Esophagus squamous epithelium (tissue), 5 donors: ENCODE measurements at regions not wholly inside any gene's neighbourhood (a gene's known extent, or its start where the extent isn't known, plus 50 kb on each side); places are given as distances from the start of the nearest gene placed in this dataset.

ENCODE experiments used
- DNase-seq: peaks from one replicate; lab custom pipeline; 2025; lab: John Stamatoyannopoulos, UW
- H3K27ac ChIP-seq, 4 donors: fragments of 200-600 bp; sonication (generic); one replicate each; pipeline ENCODE4 v1.5.1; 2016 to 2019; ENCODE audit warnings: mild to moderate bottlenecking in 1 of 4
- H3K27me3 ChIP-seq, 4 donors: fragments of 200-600 bp; sonication (generic); 1 replicate in 3 of 4; 2 replicates in 1 of 4; pipeline versions ENCODE4 v1.5.1 to v1.6.0; 2017 to 2021; ENCODE audit warnings: antibody characterized with exemption in 1 of 4
- H3K36me3 ChIP-seq, 3 donors: fragments of 200-600 bp; sonication (generic); one replicate each; pipeline ENCODE4 v1.5.1; 2016 to 2019
- H3K4me1 ChIP-seq, 3 donors: fragments of 200-600 bp; sonication (generic); one replicate each; pipeline ENCODE4 v1.5.1; 2017 to 2019
- H3K4me3 ChIP-seq, 4 donors: fragments of 200-600 bp; sonication (generic); 1 replicate in 3 of 4; 2 replicates in 1 of 4; pipeline ENCODE4 v1.5.1; 2016 to 2019; ENCODE audit warnings: mild to moderate bottlenecking in 2 of 4, moderate library complexity in 1 of 4
- H3K9me3 ChIP-seq, 3 donors: fragments of 200-600 bp; sonication (generic); one replicate each; pipeline ENCODE4 v1.5.1; 2016 to 2019
- CTCF ChIP-seq, 6 experiments: fragments of 450-650 bp in 4 of 6; fragments of 200-600 bp in 2 of 6; sonication (generic) in 2 of 6; IDR thresholded peaks; one replicate each; pipeline ENCODE4 v1.5.1; 2016 to 2019; ENCODE audit warnings: antibody characterized with exemption in 6 of 6, mild to moderate bottlenecking in 4 of 6, moderate library complexity in 4 of 6
- POLR2A ChIP-seq, 4 donors: fragments of 450-650 bp; IDR thresholded peaks; one replicate each; pipeline ENCODE4 v1.6.1; 2017; ENCODE audit warnings: antibody characterized with exemption in 4 of 4, mild to moderate bottlenecking in 4 of 4, moderate library complexity in 3 of 4
- WGBS, 2 donors: methylation state at CpG; one replicate each; pipeline ENCODE4 v1.1.5; 2018; 5-methylcytosine and 5-hydroxymethylcytosine counted together
- intact Hi-C: fragments of 100-400 bp; cut with DNase I; formaldehyde crosslinking; loops from one replicate; pipeline ENCODE4 v1.15.0; 2022
- donor health status: DM: yes; HTN: yes; CAD: no.

- Histone ChIP-seq H3K36me3 (no peaks in the 10 kb centered on the region), H3K27ac (no peak overlapping the region), H3K27me3 (no peaks in the 10 kb centered on the region), H3K9me3 (no peaks in the 10 kb centered on the region), H3K4me1 (no peaks in the 10 kb centered on the region), H3K4me3 (no peak overlapping the region)
- DNase-seq, result no peak
- intact Hi-C loops, result no loop called here
- 78 to 84% methylated on average over 4 of the region's 4 CpGs for WGBS, 2 donors
- TF ChIP-seq POLR2A (IDR thresholded peaks at IDR 0.05) (no peak), CTCF (IDR thresholded peaks at IDR 0.05) (no peak)
These were observed 296.1 kb downstream of the DHX35 start for GRCh38 chr20:39258253-39258652.

- WGBS, 2 donors, result 74 to 80% methylated on average over 2 to 9 of the region's 9 CpGs
These were observed 291.1 kb downstream of the DHX35 start for GRCh38 chr20:39253051-39253755.

GRCh38 chr20:39252035-39252434 lies 289.9 kb downstream of the DHX35 start:
- Histone ChIP-seq H3K4me1 (no peaks in the 10 kb centered on the region), H3K27ac (no peak overlapping the region), H3K9me3 (no peaks in the 10 kb centered on the region), H3K36me3 (no peaks in the 10 kb centered on the region), H3K27me3 (peaks cover 0 to 9% (median 0%) of the 10 kb centered on the region in 4 donors), H3K4me3 (no peak overlapping the region)
- WGBS, 2 donors, result 80 to 84% methylated on average over 5 to 6 of the region's 6 CpGs
- TF ChIP-seq POLR2A (IDR thresholded peaks at IDR 0.05) (no peak), CTCF (IDR thresholded peaks at IDR 0.05) (no peak)
- intact Hi-C loops, result no loop called here
- no peak for DNase-seq

More at GRCh38 chr20:39253051-39253755, 291.1 kb downstream of the DHX35 start:
- TF ChIP-seq CTCF (IDR thresholded peaks at IDR 0.05) (no peak), POLR2A (IDR thresholded peaks at IDR 0.05) (no peak)
- H3K4me3 ChIP-seq, result no peak overlapping the region
- no peaks in the 10 kb centered on the region for H3K4me1 ChIP-seq
- no peak for DNase-seq
- H3K9me3 ChIP-seq, result no peaks in the 10 kb centered on the region
- peaks cover 0 to 9% (median 0%) of the 10 kb centered on the region in 4 donors for H3K27me3 ChIP-seq
- H3K27ac ChIP-seq, result no peak overlapping the region
- intact Hi-C loops, result no loop called here
- H3K36me3 ChIP-seq, result no peaks in the 10 kb centered on the region

- Histone ChIP-seq H3K27ac (no peak overlapping the region), H3K4me3 (no peak overlapping the region), H3K9me3 (no peaks in the 10 kb centered on the region), H3K27me3 (peaks cover 0 to 20% (median 0%) of the 10 kb centered on the region in 4 donors), H3K36me3 (no peaks in the 10 kb centered on the region), H3K4me1 (no peaks in the 10 kb centered on the region)
- no peak for TF ChIP-seq POLR2A (IDR thresholded peaks at IDR 0.05)
- TF ChIP-seq CTCF (IDR thresholded peaks at IDR 0.05), result no peak
- DNase-seq, result no peak
- intact Hi-C loops, result no loop called here
- 58 to 81% methylated on average over 4 of the region's 4 CpGs for WGBS, 2 donors
These were observed 287.7 kb downstream of the DHX35 start for GRCh38 chr20:39249798-39250197.

- H3K27ac ChIP-seq, result no peak overlapping the region
- no peaks in the 10 kb centered on the region for H3K4me1 ChIP-seq
- DNase-seq, result no peak
- H3K4me3 ChIP-seq, result no peak overlapping the region
- TF ChIP-seq CTCF (IDR thresholded peaks at IDR 0.05), result no peak
- no peak for TF ChIP-seq POLR2A (IDR thresholded peaks at IDR 0.05)
- no peaks in the 10 kb centered on the region for H3K36me3 ChIP-seq
- intact Hi-C loops, result no loop called here
- peaks cover 0 to 20% (median 0%) of the 10 kb centered on the region in 4 donors for H3K27me3 ChIP-seq
- no peaks in the 10 kb centered on the region for H3K9me3 ChIP-seq
These were observed 286.8 kb downstream of the DHX35 start for GRCh38 chr20:39248862-39249485.
